ENCODE measurements at regions not wholly inside any gene's neighbourhood (a gene's known extent, or its start where the extent isn't known, plus 50 kb on each side); places are given as distances from the start of the nearest gene placed in this dataset.

GRCh38 chr5:67366276-67366675, 169.7 kb upstream of the CD180 start:
- Histone ChIP-seq H3K27ac (no peak overlapping the region), H3K9me3 (no peaks in the 10 kb centered on the region), H3K4me1 (no peaks in the 10 kb centered on the region), H3K4me2 (no peak overlapping the region), H3K4me3 (no peak overlapping the region)
- no peak for FAIRE-seq
- no peak for ATAC-seq
- POLR2A ChIA-PET, result no interaction called here
- no peak for TF ChIP-seq EHMT2 (IDR thresholded peaks at IDR 0.05; ENCODE audit: low read depth)
- TF ChIP-seq MAX (IDR thresholded peaks at IDR 0.05), result no peak
- TF ChIP-seq HOXB5 (CRISPR knock-in tag; IDR thresholded peaks at IDR 0.05), result no peak
- no peak for DNase-seq (ENCODE audit: low read depth in 1 of 2, low spot score in 1 of 2)
- 69% methylated on average over 8 of the region's 8 CpGs for WGBS (ENCODE audit: missing lambda C conversion rate)
- CTCF ChIA-PET, result no interaction called here

- TF ChIP-seq HDAC2 (IDR thresholded peaks at IDR 0.05) (no peak), HEYL (CRISPR knock-in tag; IDR thresholded peaks at IDR 0.05) (no peak), FOSL2 (IDR thresholded peaks at IDR 0.05) (no peak), FOSL2 (CRISPR knock-in tag; IDR thresholded peaks at IDR 0.05) (no peak), BCL3 (IDR thresholded peaks at IDR 0.05) (no peak)
- no peak overlapping the region for H3K4me3 ChIP-seq
- 8% methylated on average over 3 of the region's 3 CpGs for WGBS (ENCODE audit: missing lambda C conversion rate)
- no peaks in the 10 kb centered on the region for H3K9me3 ChIP-seq
- FAIRE-seq (no peak), DNase-seq (ENCODE audit: low read depth in 1 of 2, low spot score in 1 of 2) (no peak), ATAC-seq (no peak)
- ChIA-PET CTCF (interaction anchor here (1.3 to 1.4 kb wide), 2 partner anchors 11 to 118 kb away, joined by 4 read pairs; no protein-coding TSS in a partner anchor), POLR2A (no interaction called here)
- H3K27ac ChIP-seq, result no peak overlapping the region
- H3K4me2 ChIP-seq, result no peak overlapping the region
- no peaks in the 10 kb centered on the region for H3K4me1 ChIP-seq
These were observed 167.9 kb upstream of the CD180 start for GRCh38 chr5:67364381-67364970.

- 10% methylated on average over 1 of the region's 1 CpG for WGBS (ENCODE audit: missing lambda C conversion rate)
- Histone ChIP-seq H3K4me1 (no peaks in the 10 kb centered on the region), H3K9me3 (no peaks in the 10 kb centered on the region), H3K4me3 (no peak overlapping the region), H3K27ac (no peak overlapping the region), H3K4me2 (no peak overlapping the region)
- DNase-seq (ENCODE audit: low read depth in 1 of 2, low spot score in 1 of 2) (no peak), FAIRE-seq (no peak), ATAC-seq (no peak)
- ChIA-PET POLR2A (no interaction called here), CTCF (interaction anchor here (1.3 to 1.4 kb wide), 2 partner anchors 12 to 118 kb away, joined by 4 read pairs; no protein-coding TSS in a partner anchor)
- no peak for TF ChIP-seq CTCF (IDR thresholded peaks at IDR 0.05)
- no peak for TF ChIP-seq HMGXB4 (CRISPR knock-in tag; IDR thresholded peaks at IDR 0.05; ENCODE audit: borderline replicate concordance)
- no peak for TF ChIP-seq CEBPB (IDR thresholded peaks at IDR 0.05)
- TF ChIP-seq CHD2 (IDR thresholded peaks at IDR 0.05; ENCODE audit: low read length, partially characterized antibody), result no peak
- TF ChIP-seq POLR2A (IDR thresholded peaks at IDR 0.05; ENCODE audit: low read length), result no peak
- TF ChIP-seq HOXB5 (CRISPR knock-in tag; IDR thresholded peaks at IDR 0.05), result no peak
These were observed 167.4 kb upstream of the CD180 start for GRCh38 chr5:67363963-67364362.

- Histone ChIP-seq H3K27ac (no peak overlapping the region), H3K9me3 (no peaks in the 10 kb centered on the region), H3K4me2 (no peak overlapping the region), H3K4me1 (no peaks in the 10 kb centered on the region), H3K4me3 (no peak overlapping the region)
- DNase-seq (ENCODE audit: low read depth in 1 of 2, low spot score in 1 of 2) (no peak), ATAC-seq (no peak), FAIRE-seq (no peak)
- POLR2A ChIA-PET, result no interaction called here
- WGBS (ENCODE audit: missing lambda C conversion rate), result 46% methylated on average over 5 of the region's 5 CpGs
- CTCF ChIA-PET, result interaction anchor here (1.4 kb wide), 1 partner anchor 117 kb away, joined by 4 read pairs; no protein-coding TSS in a partner anchor
- TF ChIP-seq MYC (IDR thresholded peaks at IDR 0.05; ENCODE audit: borderline replicate concordance, low read length) (no peak), TFCP2L1 (CRISPR knock-in tag; IDR thresholded peaks at IDR 0.05) (no peak), RCOR1 (IDR thresholded peaks at IDR 0.05; ENCODE audit: low read depth, low read length) (no peak), GATA3 (IDR thresholded peaks at IDR 0.05; ENCODE audit: borderline replicate concordance) (no peak), POLR2AphosphoS2 (conservative IDR thresholded peaks at IDR 0.05; ENCODE audit: low read length) (no peak), ZC3H11A (IDR thresholded peaks at IDR 0.05) (no peak), HOXA7 (CRISPR knock-in tag; IDR thresholded peaks at IDR 0.05) (no peak), FOSB (CRISPR knock-in tag; IDR thresholded peaks at IDR 0.05) (no peak), USF2 (IDR thresholded peaks at IDR 0.05) (no peak), CHD2 (IDR thresholded peaks at IDR 0.05; ENCODE audit: low read length, partially characterized antibody) (no peak), POLR2A (IDR thresholded peaks at IDR 0.05; ENCODE audit: low read length) (no peak), ZFP36 (IDR thresholded peaks at IDR 0.05; ENCODE audit: borderline replicate concordance, partially characterized antibody) (no peak), PBX3 (IDR thresholded peaks at IDR 0.05) (no peak), HOXB5 (CRISPR knock-in tag; IDR thresholded peaks at IDR 0.05) (no peak)
These were observed 166.6 kb upstream of the CD180 start for GRCh38 chr5:67363180-67363709.
